Activated CD4-positive, alpha-beta memory T cell treated with anti-CD3 and anti-CD28 coated beads for 36 hours (primary cell): ENCODE measurements at regions not wholly inside any gene's neighbourhood (a gene's known extent, or its start where the extent isn't known, plus 50 kb on each side); places are given as distances from the start of the nearest gene placed in this dataset.
"Not testable (repeated sequence)": the region's sequence is repeated elsewhere in the genome, so short reads cannot be mapped to it uniquely, and the experiment has no call there.

Experiments used
- CTCF ChIA-PET: fragments of 350-600 bp; sonication (Branson Sonifier 250); formaldehyde crosslinking; loops from one replicate; lab custom pipeline; 2021; ENCODE audit warnings: antibody characterized with exemption, inconsistent platforms; lab: Charles Lee
- POLR2A ChIA-PET: fragments of 350-600 bp; sonication (Branson Sonifier 250); formaldehyde crosslinking; loops from one replicate; lab custom pipeline; 2021; ENCODE audit warnings: antibody characterized with exemption; lab: Charles Lee
- DNase-seq: peaks from one replicate; pipeline ENCODE4 v3.0.0-alpha.2; 2020
- H3K27ac Mint-ChIP-seq: one replicate; pipeline ENCODE4 v1.8.0; 2021; ENCODE audit warnings: mixed read lengths
- H3K27me3 Mint-ChIP-seq: one replicate; pipeline ENCODE4 v1.8.0; 2021; ENCODE audit warnings: mixed read lengths
- H3K36me3 Mint-ChIP-seq: one replicate; pipeline ENCODE4 v1.8.0; 2021; ENCODE audit warnings: mixed read lengths
- H3K4me1 Mint-ChIP-seq: one replicate; pipeline ENCODE4 v1.8.0; 2021; ENCODE audit warnings: low read depth, mixed read lengths
- H3K4me3 Mint-ChIP-seq: one replicate; pipeline ENCODE4 v1.8.0; 2021; ENCODE audit warnings: mild to moderate bottlenecking, mixed read lengths
- H3K9me3 Mint-ChIP-seq: one replicate; pipeline ENCODE4 v1.8.0; 2021; ENCODE audit warnings: mixed read lengths
- intact Hi-C: fragments of 100-400 bp; cut with micrococcal nuclease; formaldehyde crosslinking; loops from one replicate; pipeline ENCODE4 v1.15.1; 2023

GRCh38 chr2:429142-429541, 141.3 kb upstream of the ALKAL2 start:
- POLR2A ChIA-PET: no interaction called here
- no peak for DNase-seq
- Mint-ChIP-seq H3K4me3 (peak overlapping the region; percentile 68), H3K27ac (no peak overlapping the region), H3K4me1 (peaks cover 19% of the 10 kb centered on the region), H3K27me3 (no peaks in the 10 kb centered on the region), H3K9me3 (no peaks in the 10 kb centered on the region), H3K36me3 (no peaks in the 10 kb centered on the region)
- CTCF ChIA-PET: no interaction called here
- intact Hi-C loops: no loop called here

- H3K4me1 Mint-ChIP-seq: peaks cover 19% of the 10 kb centered on the region
- ChIA-PET CTCF (no interaction called here), POLR2A (no interaction called here)
- no peaks in the 10 kb centered on the region for H3K9me3 Mint-ChIP-seq
- H3K27me3 Mint-ChIP-seq: no peaks in the 10 kb centered on the region
- no peak overlapping the region for H3K4me3 Mint-ChIP-seq
- no peaks in the 10 kb centered on the region for H3K36me3 Mint-ChIP-seq
- no peak for DNase-seq
- intact Hi-C loops: no loop called here
- H3K27ac Mint-ChIP-seq: no peak overlapping the region
These were observed 140.7 kb upstream of the ALKAL2 start for GRCh38 chr2:428591-428990.

- H3K27me3 Mint-ChIP-seq, DNase-seq, H3K36me3 Mint-ChIP-seq, CTCF ChIA-PET, intact Hi-C loops, H3K9me3 Mint-ChIP-seq, H3K4me3 Mint-ChIP-seq, POLR2A ChIA-PET, H3K27ac Mint-ChIP-seq: not testable (repeated sequence)
- peaks cover 19% of the 10 kb centered on the region for H3K4me1 Mint-ChIP-seq
These were observed 138.8 kb upstream of the ALKAL2 start for GRCh38 chr2:426696-427095.

GRCh38 chr2:425947-426346, 138.1 kb upstream of the ALKAL2 start:
- CTCF ChIA-PET: no interaction called here
- DNase-seq: no peak
- intact Hi-C loops: no loop called here
- Mint-ChIP-seq H3K36me3 (no peaks in the 10 kb centered on the region), H3K27ac (no peak overlapping the region), H3K4me3 (no peak overlapping the region), H3K27me3 (no peaks in the 10 kb centered on the region), H3K4me1 (peaks cover 19% of the 10 kb centered on the region), H3K9me3 (no peaks in the 10 kb centered on the region)
- POLR2A ChIA-PET: no interaction called here

- intact Hi-C loops: no loop called here
- H3K27ac Mint-ChIP-seq: no peak overlapping the region
- no peaks in the 10 kb centered on the region for H3K36me3 Mint-ChIP-seq
- peaks cover 13% of the 10 kb centered on the region for H3K4me1 Mint-ChIP-seq
- ChIA-PET CTCF (no interaction called here), POLR2A (no interaction called here)
- H3K9me3 Mint-ChIP-seq: no peaks in the 10 kb centered on the region
- H3K27me3 Mint-ChIP-seq: no peaks in the 10 kb centered on the region
- no peak overlapping the region for H3K4me3 Mint-ChIP-seq
- DNase-seq: no peak
These were observed 137.4 kb upstream of the ALKAL2 start for GRCh38 chr2:425243-425642.

GRCh38 chr2:424306-425171, 136.6 kb upstream of the ALKAL2 start:
- Mint-ChIP-seq H3K36me3 (no peaks in the 10 kb centered on the region), H3K27ac (no peak overlapping the region), H3K4me3 (no peak overlapping the region), H3K27me3 (peaks cover 1% of the 10 kb centered on the region), H3K9me3 (no peaks in the 10 kb centered on the region), H3K4me1 (peaks cover 6% of the 10 kb centered on the region)
- CTCF ChIA-PET: interaction anchor here (0.9 kb wide), 1 partner anchor 40 kb away, joined by 3 read pairs; no protein-coding TSS in a partner anchor
- DNase-seq: no peak
- intact Hi-C loops: no loop called here
- POLR2A ChIA-PET: no interaction called here

- ChIA-PET POLR2A (no interaction called here), CTCF (no interaction called here)
- H3K36me3 Mint-ChIP-seq: no peaks in the 10 kb centered on the region
- no peak for DNase-seq
- peaks cover 4% of the 10 kb centered on the region for H3K27me3 Mint-ChIP-seq
- no peaks in the 10 kb centered on the region for H3K4me1 Mint-ChIP-seq
- H3K4me3 Mint-ChIP-seq: no peak overlapping the region
- H3K9me3 Mint-ChIP-seq: no peaks in the 10 kb centered on the region
- intact Hi-C loops: no loop called here
- no peak overlapping the region for H3K27ac Mint-ChIP-seq
These were observed 135.6 kb upstream of the ALKAL2 start for GRCh38 chr2:423479-423878.

GRCh38 chr2:422676-423435, 135.0 kb upstream of the ALKAL2 start:
- no peak overlapping the region for H3K27ac Mint-ChIP-seq
- peaks cover 4% of the 10 kb centered on the region for H3K27me3 Mint-ChIP-seq
- DNase-seq: no peak
- H3K4me1 Mint-ChIP-seq: no peaks in the 10 kb centered on the region
- ChIA-PET CTCF (no interaction called here), POLR2A (no interaction called here)
- intact Hi-C loops: no loop called here
- H3K36me3 Mint-ChIP-seq: no peaks in the 10 kb centered on the region
- H3K9me3 Mint-ChIP-seq: no peaks in the 10 kb centered on the region
- no peak overlapping the region for H3K4me3 Mint-ChIP-seq

- no peak overlapping the region for H3K4me3 Mint-ChIP-seq
- CTCF ChIA-PET: no interaction called here
- DNase-seq: no peak
- no peak overlapping the region for H3K27ac Mint-ChIP-seq
- H3K27me3 Mint-ChIP-seq: peaks cover 6% of the 10 kb centered on the region
- no peaks in the 10 kb centered on the region for H3K4me1 Mint-ChIP-seq
- H3K9me3 Mint-ChIP-seq: no peaks in the 10 kb centered on the region
- intact Hi-C loops: no loop called here
- H3K36me3 Mint-ChIP-seq: no peaks in the 10 kb centered on the region
- POLR2A ChIA-PET: no interaction called here
These were observed 133.5 kb upstream of the ALKAL2 start for GRCh38 chr2:421406-421805.

GRCh38 chr2:419687-420317, 131.9 kb upstream of the ALKAL2 start:
- ChIA-PET CTCF (no interaction called here), POLR2A (no interaction called here)
- no peak for DNase-seq
- Mint-ChIP-seq H3K4me1 (no peaks in the 10 kb centered on the region), H3K27ac (no peak overlapping the region), H3K9me3 (no peaks in the 10 kb centered on the region), H3K4me3 (no peak overlapping the region), H3K36me3 (no peaks in the 10 kb centered on the region), H3K27me3 (peaks cover 6% of the 10 kb centered on the region)
- intact Hi-C loops: no loop called here

- POLR2A ChIA-PET: no interaction called here
- intact Hi-C loops: no loop called here
These were observed 129.8 kb upstream of the ALKAL2 start for GRCh38 chr2:417662-418061.

GRCh38 chr2:417006-417405, 129.1 kb upstream of the ALKAL2 start:
- no peak overlapping the region for H3K27ac Mint-ChIP-seq
- no peaks in the 10 kb centered on the region for H3K4me1 Mint-ChIP-seq
- ChIA-PET CTCF (no interaction called here), POLR2A (no interaction called here)
- no peaks in the 10 kb centered on the region for H3K9me3 Mint-ChIP-seq
- no peaks in the 10 kb centered on the region for H3K36me3 Mint-ChIP-seq
- intact Hi-C loops: no loop called here
- H3K27me3 Mint-ChIP-seq: peaks cover 15% of the 10 kb centered on the region
- no peak for DNase-seq
- H3K4me3 Mint-ChIP-seq: no peak overlapping the region

More at GRCh38 chr2:417662-418061, 129.8 kb upstream of the ALKAL2 start:
- Mint-ChIP-seq H3K36me3 (no peaks in the 10 kb centered on the region), H3K4me1 (no peaks in the 10 kb centered on the region), H3K27ac (no peak overlapping the region), H3K27me3 (peaks cover 15% of the 10 kb centered on the region), H3K9me3 (no peaks in the 10 kb centered on the region), H3K4me3 (no peak overlapping the region)
- CTCF ChIA-PET: no interaction called here
- DNase-seq: no peak
